GM21515 (cell line): ENCODE measurements at regions not wholly inside any gene's neighbourhood (a gene's known extent, or its start where the extent isn't known, plus 50 kb on each side); places are given as distances from the start of the nearest gene placed in this dataset.
"Not testable (repeated sequence)": the region's sequence is repeated elsewhere in the genome, so short reads cannot be mapped to it uniquely, and the experiment has no call there.

ENCODE experiments used
- ATAC-seq: cut with Tn5 transposase; IDR thresholded peaks from one replicate; pipeline ENCODE4 v1.9.1; 2021; ENCODE audit not compliant: unreplicated experiment

DNA sequence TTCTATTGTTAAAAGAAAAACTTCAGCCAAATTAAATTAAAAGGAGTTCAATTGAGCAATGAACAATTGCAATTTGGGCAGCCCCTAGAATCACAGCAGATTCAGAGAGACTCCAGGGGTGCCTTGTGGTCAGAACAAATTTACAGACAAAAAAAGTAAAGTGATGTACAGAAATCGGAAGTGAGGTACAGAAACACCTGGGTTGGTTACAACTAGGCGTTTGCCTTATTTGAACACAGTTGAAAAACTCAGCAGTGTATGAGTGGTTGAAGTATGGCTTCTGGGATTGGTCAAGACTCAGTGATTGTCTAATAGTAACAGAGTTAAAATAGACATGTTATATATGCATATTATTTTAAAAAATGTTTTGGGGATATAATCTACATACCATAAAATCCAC is 98.5 kb upstream of the ZSWIM2 start:
- no peak for ATAC-seq

DNA sequence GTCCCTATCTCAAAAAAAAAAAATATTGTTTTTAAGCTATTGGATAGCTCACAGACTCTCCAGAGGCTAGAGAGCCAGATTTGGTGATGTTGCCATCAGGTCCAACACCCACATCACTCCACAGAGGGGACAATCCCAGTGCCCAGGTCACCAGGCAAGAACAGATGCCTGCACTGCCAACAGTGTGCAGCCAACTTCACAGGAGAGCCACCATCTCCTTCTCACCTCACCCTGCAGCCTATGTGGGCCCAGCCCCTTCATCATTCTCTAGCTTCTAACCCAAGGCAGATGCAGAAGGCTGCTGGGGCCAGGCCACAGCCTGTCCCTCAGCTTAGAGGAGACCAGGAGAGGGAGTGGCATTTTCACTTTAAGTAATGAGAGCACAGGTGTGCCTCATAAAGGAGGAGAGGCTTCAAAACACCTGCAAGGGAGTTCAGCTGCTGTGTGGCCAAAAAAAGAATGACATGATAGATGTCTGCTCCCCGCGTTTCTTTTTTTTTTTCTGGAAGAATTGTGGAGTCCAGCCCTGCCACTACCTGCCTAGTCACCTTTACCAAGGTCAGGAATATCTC is 98.0 kb upstream of the ZSWIM2 start:
- ATAC-seq = no peak

DNA sequence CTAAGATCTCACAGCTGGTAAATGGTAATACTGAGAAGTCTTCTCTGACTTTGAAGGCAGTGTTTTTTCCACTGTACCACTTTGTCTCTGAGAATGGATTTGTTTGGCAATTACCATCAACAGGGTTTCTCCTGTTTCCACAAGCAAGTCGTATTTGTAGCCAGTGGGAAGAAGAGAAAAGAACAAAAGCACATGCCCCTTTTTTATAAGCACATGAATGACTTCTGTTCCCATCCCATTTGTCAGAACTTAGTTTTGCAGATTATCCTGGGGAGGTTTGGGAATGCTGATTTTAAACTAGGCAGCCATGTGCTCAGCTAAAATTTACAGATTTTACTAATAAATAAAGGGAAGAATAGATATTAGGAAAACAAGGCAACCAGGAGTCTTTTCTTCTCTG is 92.9 kb upstream of the ZSWIM2 start:
- no peak for ATAC-seq

DNA sequence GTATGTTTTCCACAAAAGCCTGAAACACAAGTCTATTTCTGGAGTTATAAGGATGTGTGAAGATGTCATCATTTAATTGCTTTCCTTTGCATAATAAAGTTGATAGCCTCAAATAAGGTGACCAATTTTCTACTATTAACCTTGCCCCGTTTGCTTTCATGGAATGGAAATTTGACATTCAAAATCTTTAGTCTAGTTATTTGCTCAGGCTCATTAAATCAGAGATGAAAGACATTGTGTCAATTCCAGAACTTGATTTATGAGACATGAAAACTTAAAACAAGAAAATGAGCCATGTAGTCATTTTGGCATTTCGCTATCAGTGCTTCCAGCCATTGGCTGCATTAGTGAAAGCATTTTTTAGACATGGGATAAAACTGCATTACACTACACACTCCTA is 91.5 kb upstream of the ZSWIM2 start:
- no peak for ATAC-seq

DNA sequence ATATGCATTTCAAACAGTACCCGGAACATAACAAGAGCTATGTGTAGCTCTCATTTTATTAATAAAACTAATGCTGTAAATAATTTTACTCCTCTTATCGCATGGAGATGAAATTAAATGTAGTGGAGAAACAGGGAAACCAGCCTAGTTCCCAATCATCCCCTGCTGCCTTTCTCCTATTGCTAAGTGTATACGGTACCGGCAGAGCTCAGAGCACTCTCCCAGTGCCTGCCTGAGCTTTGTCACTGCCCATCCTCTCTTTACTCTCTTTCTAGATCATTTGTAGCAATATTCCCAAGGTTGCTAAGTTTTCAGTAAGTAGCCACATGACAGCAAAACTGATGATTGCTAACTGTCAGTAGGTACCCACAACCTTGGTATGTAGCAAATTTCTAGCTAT is 85.5 kb upstream of the ZSWIM2 start:
- no peak for ATAC-seq

DNA sequence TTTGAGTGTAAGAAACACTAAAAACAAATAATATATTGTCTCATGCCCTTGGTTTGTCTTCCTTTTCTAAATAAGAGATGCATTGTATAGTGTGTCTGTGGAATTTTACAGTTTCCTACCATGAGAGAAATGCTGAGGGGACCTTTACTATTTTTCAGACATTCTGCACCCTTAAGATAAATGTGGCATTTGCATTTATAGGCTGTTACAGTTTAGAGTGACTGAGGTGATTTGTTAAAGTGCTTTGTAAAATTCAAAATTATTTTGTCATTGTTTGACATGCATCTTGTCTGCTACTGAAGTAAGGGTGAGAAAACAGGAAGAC is 78.9 kb upstream of the ZSWIM2 start:
- ATAC-seq = no peak

DNA sequence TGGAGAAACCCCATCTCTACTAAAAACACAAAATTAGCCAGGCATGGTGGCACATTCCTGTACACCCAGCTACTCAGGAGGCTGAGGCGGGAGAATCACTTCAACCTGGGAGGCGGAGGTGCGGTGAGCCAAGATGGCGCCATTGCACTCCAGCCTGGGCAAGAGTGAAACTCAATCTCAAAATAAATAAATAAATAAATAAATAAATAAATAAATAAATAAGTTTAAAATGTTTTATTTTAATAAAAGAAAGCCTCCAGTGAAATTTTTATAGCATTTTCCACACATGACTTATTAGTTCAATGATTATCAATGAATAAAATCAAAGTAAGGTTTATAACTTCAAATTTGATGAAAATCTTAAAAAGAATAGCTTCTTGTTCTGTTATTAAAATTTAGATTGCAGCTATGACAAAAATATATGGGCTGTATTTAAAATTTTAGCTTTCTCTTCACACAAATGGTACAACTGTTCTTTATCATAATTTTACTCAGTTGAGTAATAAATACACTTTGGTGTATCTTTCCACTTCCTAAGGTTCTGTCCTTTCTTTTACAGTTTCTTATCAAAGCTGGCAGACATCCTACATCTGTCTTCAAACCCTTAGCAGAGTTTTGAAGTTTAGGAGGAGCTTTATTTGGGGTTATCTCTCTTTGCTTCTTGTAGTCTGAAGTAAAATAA is 78.4 kb upstream of the ZSWIM2 start:
- ATAC-seq = no peak

DNA sequence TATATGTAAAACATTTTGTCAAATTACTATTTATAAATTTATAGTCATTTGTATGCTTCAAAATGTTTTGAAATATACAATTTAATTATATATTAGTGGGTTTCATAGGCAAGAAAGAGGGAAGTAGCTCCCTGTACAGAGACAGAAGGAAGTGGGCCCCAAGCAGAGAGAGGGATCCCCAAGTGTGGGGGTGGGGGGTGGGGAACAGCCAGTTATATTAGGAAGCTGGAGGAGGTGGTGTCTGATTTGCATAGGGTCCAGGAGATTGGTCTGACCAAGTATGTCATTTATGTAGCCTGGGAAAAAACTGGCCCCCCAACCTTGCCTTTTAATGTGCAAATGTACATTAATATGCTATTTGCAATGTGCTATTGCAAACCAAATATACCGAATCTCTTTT is 76.5 kb upstream of the ZSWIM2 start:
- no peak for ATAC-seq

DNA sequence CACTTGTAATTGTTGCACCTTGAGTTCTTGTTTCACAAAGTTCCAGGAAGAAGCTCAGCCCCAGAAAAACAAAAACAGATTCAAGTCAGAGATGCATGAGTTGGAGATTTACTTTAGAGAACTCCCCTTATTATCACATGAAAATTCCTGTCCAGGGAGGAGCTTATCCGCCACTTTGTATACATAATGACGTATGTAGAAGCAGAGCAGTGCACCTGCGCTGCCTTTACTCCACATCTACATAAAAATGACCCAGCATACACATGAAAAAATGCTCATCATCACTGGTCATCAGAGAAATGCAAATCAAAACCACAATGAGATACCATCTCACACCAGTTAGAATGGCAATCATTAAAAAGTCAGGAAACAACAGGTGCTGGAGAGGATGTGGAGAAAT is 73.3 kb upstream of the ZSWIM2 start:
- not testable (repeated sequence) for ATAC-seq

DNA sequence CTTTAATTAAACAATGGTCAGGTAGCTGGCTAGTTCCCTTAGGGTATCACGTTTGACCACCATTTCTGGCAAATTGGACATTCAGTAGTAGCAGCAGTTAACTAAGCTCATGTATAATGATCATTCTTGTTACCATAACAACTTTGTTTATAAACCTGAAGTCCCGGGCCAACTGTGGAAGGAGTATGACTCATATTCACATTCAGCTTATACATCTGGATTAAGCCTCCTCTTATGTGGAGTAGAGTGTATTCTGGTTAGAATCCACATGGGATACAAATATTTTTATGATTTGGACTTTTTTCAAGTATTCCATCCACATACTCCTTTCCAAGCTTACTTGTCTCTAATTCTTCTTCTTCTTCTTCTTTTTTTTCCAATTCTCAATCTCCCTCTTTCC is 70.3 kb upstream of the ZSWIM2 start:
- no peak for ATAC-seq

DNA sequence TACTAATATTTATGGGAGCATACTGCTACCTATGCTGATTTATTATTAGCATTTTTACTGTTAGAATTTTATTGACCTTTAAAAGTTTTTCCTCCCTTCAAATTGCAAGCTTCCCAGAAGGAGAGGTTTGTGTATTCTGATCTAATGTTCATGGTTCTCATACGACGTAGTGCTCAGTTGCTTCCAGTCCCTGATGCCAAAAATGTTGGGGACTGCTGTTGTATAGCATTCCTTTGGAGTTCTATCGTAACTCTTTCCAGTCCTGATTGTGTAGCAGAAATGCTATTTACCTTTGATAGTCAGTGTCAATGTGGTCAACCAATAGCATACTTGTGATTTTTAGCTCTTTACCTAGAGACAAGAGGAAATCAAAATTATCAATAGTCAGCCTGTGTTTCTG is 69.5 kb upstream of the ZSWIM2 start:
- no peak for ATAC-seq

DNA sequence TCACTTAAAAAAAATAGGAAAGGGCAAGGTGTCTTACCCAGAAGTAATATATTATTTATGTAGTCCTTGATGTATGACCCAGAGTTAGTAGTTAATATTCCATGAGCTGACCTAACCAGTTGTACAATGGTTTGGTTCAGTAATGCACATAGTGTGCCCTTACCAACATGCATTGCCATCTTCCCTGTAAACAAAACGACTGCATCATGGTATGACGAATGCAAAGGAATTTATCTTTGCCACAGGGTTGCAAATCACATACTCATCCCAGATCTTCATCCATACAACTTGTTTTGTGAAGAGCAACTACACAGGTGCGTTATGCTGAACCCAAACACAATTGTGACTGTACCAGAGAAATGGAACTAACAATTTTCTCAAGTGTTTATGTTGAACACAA is 68.9 kb upstream of the ZSWIM2 start:
- no peak for ATAC-seq

DNA sequence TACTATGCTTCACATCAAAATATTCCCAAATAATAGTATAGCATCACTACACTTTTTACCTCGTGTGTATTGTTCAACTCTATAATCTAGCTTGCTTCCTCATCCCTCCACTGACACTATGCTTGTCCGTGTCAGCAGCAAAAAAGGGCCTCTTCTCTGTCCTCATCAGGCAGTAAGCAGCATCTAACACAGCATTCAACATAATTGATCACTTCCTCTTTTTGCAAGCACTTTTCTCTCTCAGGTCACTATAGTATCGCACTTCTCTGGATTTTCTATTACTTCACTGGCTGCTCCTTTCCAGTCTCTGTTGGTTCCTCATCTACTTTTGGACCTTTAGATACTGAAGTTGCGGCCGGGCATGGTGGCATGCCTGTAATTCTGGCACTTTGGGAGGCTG is 64.9 kb upstream of the ZSWIM2 start:
- peak; percentile 100 for ATAC-seq

DNA sequence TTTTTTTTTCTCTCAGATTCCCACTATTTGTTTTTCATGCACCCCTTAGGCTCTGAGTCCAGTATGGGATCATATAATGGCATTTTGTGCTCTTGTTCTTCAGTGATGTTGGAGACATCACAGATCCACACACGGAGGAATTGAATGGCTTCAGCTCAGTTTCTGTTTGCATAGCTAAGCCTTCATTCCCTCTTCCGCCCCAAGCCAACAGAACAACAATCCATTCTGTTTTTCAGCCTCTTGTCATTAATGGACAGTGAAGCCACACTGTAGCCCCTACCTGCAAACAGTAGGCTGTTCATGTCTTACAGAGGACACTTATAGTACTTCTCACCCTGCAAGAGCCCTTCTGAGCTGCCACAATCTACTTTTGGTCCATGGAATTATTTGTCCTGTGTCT is 64.0 kb upstream of the ZSWIM2 start:
- ATAC-seq = no peak

DNA sequence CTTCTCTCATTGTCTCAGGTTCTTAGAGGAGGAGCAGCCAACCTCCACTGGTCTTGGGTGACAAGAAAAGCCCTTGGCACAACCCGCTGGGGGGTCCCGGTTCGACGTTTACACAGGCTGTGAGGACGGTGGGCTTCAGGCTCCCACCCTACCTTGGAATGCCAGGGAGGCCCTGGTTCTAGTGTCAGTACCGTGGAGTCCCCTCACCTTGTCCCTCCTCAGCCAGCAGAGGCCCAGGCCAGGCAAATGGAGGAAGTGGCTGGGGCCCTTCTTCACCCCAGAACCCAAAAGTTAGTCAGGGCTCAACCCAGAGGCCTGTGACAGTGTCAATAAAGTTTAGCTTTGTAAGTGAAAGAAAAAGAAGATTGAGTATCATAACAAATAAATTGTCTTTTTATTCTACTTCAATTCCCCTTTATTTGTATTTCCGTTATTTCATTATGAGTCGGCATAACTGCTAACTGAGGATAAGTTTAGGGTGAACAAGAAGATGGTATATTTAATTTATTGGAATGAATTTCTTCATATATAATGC is 62.6 kb upstream of the ZSWIM2 start:
- ATAC-seq = no peak

DNA sequence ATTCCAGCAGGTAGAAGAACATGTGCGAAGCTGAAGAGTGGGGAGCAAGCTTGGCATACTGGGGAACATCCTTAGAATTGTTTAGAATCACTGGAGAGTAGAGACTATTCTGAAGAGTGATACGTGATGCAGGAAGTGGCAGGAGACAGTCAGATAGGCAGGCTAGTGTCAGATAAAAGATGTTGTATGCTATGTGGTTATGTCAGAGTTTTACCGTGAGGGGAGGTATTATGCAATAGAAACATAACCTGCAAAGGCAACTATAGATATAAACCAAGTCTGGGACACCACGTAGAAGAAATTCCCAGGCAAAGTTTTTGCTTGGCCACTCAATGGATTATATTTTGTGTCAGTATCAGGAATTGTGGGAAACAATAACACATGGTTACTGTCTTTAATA is 62.0 kb upstream of the ZSWIM2 start:
- ATAC-seq = no peak

DNA sequence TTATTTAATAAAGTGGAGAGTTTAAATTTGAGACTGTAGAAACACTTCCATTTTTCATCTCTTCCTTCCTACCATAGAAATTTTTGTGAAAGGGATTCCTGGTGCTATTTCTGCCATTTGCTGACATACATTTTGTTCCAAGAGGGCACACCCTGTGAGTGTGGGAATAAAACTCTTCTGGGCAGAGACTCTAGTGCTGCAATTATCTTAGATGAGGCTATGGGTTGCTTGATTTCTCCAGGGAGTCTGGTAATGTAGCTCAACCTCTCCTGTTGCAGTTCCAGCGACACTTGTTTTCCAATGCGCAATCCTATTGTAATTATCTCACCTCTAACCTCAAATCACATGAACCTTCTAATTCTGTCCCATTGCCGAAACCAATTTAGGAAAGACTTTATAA is 60.1 kb upstream of the ZSWIM2 start:
- no peak for ATAC-seq

DNA sequence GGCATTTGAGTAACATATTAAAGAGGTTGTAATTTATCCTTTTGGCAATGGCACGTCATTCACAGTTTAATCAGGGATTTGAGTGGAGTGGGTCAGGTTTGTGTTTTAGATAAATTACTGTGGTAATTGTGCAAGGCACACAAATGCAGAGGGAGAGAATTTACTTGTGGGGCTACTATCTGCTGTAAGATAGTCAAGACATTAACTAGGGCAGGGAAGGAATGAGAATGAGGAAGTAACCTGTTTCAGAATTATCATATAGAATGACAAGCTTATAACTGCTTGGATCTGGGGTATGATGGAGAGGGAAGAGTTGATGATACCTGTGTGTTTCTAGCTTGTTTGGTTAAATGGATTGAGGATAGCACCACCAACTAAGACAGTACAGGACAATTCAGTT is 58.9 kb upstream of the ZSWIM2 start:
- no peak for ATAC-seq

DNA sequence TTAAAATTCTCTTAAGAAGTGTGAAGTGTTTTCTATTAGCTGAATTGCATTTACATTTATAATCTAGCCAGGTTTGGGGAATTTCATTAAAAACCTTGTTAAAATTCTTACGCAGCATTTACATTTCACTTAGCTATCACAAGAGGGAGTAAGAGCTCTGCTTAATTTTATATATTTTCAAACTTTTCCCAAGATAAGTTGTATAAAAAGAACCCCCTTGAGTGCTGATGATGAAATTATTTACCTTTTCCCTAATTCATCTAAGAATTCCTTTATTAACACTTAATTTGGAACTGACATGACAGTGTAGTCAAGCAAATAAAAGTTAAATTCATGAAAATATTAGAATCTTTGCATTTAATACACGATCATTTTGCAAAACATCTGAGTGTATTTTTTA is 54.2 kb upstream of the ZSWIM2 start:
- ATAC-seq = no peak
